Keratinocyte (primary cell): ENCODE measurements at regions not wholly inside any gene's neighbourhood (a gene's known extent, or its start where the extent isn't known, plus 50 kb on each side); places are given as distances from the start of the nearest gene placed in this dataset.

Experiments used
- DNase-seq: peaks from one replicate; pipeline ENCODE4 v3.0.0-alpha.2; 2011; ENCODE audit warnings: low read depth, missing footprints, low spot score
- FAIRE-seq: peaks from 2 replicates; lab custom pipeline; 2011; peaks lifted over from hg19 to GRCh38; lab: Jason Lieb, UNC
- H2AFZ ChIP-seq: 2 replicates; pipeline ENCODE4 v1.6.0; 2012; ENCODE audit warnings: low read length, control low read depth, inconsistent platforms; ENCODE audit not compliant: control insufficient read depth
- H3K27ac ChIP-seq: 2 replicates; pipeline ENCODE4 v1.5.1; 2011; ENCODE audit warnings: low read length; ENCODE audit not compliant: control insufficient read depth, insufficient read depth
- H3K27me3 ChIP-seq: 3 replicates; pipeline ENCODE4 v1.6.0; 2011; ENCODE audit warnings: low read length; ENCODE audit not compliant: control insufficient read depth, insufficient read depth; ENCODE audit errors: extremely low read depth
- H3K36me3 ChIP-seq, 2 experiments: 2 replicates in 1 of 2; 3 replicates in 1 of 2; pipeline ENCODE4 v1.5.1; 2011; ENCODE audit warnings: low read length in 2 of 2, mild to moderate bottlenecking in 1 of 2; ENCODE audit not compliant: control insufficient read depth in 2 of 2, insufficient read depth in 2 of 2; ENCODE audit errors: extremely low read depth in 1 of 2
- H3K4me1 ChIP-seq: 3 replicates; pipeline ENCODE4 v1.5.1; 2011; ENCODE audit warnings: low read length; ENCODE audit not compliant: control insufficient read depth, insufficient read depth; ENCODE audit errors: extremely low read depth
- H3K4me2 ChIP-seq: 3 replicates; pipeline ENCODE4 v1.6.0; 2011; ENCODE audit warnings: low read depth, low read length; ENCODE audit not compliant: control insufficient read depth, insufficient read depth; ENCODE audit errors: extremely low read depth
- H3K4me3 ChIP-seq, 3 experiments: fragments of 200-600 bp in 1 of 3; sonication (generic) in 1 of 3; 2 replicates in 2 of 3; 3 replicates in 1 of 3; pipeline ENCODE4 v1.5.1; 2011 to 2016; ENCODE audit warnings: low read length in 3 of 3, mild to moderate bottlenecking in 3 of 3, control low read depth in 2 of 3, inconsistent platforms in 1 of 3, low read depth in 1 of 3, mixed read lengths in 1 of 3, mixed run types in 1 of 3, moderate library complexity in 1 of 3; ENCODE audit not compliant: control insufficient read depth in 2 of 3, insufficient read depth in 2 of 3; ENCODE audit errors: extremely low read depth in 1 of 3
- H3K79me2 ChIP-seq: 2 replicates; pipeline ENCODE4 v1.6.0; 2012; ENCODE audit warnings: low read length; ENCODE audit not compliant: control insufficient read depth, insufficient read depth
- H3K9ac ChIP-seq: 3 replicates; pipeline ENCODE4 v1.6.0; 2011; ENCODE audit warnings: low read length; ENCODE audit not compliant: control insufficient read depth, insufficient read depth; ENCODE audit errors: extremely low read depth
- H3K9me1 ChIP-seq: 3 replicates; pipeline ENCODE4 v1.6.0; 2011; ENCODE audit warnings: low read length; ENCODE audit not compliant: control insufficient read depth, insufficient read depth; ENCODE audit errors: extremely low read depth
- H3K9me3 ChIP-seq: 2 replicates; pipeline ENCODE4 v1.5.1; 2012; ENCODE audit warnings: low read depth, low read length; ENCODE audit not compliant: control insufficient read depth
- H4K20me1 ChIP-seq: 3 replicates; pipeline ENCODE4 v1.6.0; 2011; ENCODE audit warnings: low read length; ENCODE audit not compliant: control insufficient read depth, insufficient read depth; ENCODE audit errors: extremely low read depth
- CTCF ChIP-seq, 3 experiments: IDR thresholded peaks in 1 of 3; conservative IDR thresholded peaks in 1 of 3; optimal IDR thresholded peaks in 1 of 3; 2 replicates in 2 of 3; 3 replicates in 1 of 3; pipeline versions ENCODE3 to v1.5.1; 2011; ENCODE audit warnings: low read length in 3 of 3, mild to moderate bottlenecking in 3 of 3, moderate library complexity in 2 of 3, control low read depth in 1 of 3, inconsistent platforms in 1 of 3; ENCODE audit not compliant: insufficient read depth in 2 of 3; ENCODE audit errors: extremely low read depth in 1 of 3
- EZH2 ChIP-seq: IDR thresholded peaks from one replicate; pipeline ENCODE4 v1.6.1; 2012; ENCODE audit warnings: inconsistent platforms, mild to moderate bottlenecking, low read length, moderate library complexity
- dilution Hi-C: fragments of 300-500 bp; cut with MboI; formaldehyde crosslinking; loops from one replicate; pipeline ENCODE4 v1.7.0; 2020; ENCODE audit warnings: low sequenced_read_pairs; ENCODE audit not compliant: extremely low pct_ligation_motif_present

- H3K9me1 ChIP-seq = no peaks in the 10 kb centered on the region
- no peaks in the 10 kb centered on the region for H3K27me3 ChIP-seq
- TF ChIP-seq EZH2 (no peak), CTCF (optimal IDR thresholded peaks at IDR 0.05 in 1 of 3, IDR thresholded peaks at IDR 0.05 in 1 of 3, conservative IDR thresholded peaks at IDR 0.05 in 1 of 3; ENCODE audit: extremely low read depth in 1 of 3, insufficient read depth in 2 of 3, low read length in 3 of 3) (no peak)
- no peak overlapping the region for H2AFZ ChIP-seq
- H3K4me1 ChIP-seq = no peaks in the 10 kb centered on the region
- dilution Hi-C loops = no loop called here
- no peak overlapping the region for H3K4me2 ChIP-seq
- H3K9me3 ChIP-seq = no peaks in the 10 kb centered on the region
- H3K36me3 ChIP-seq = no peaks in the 10 kb centered on the region
- H3K79me2 ChIP-seq = no peaks in the 10 kb centered on the region
- H3K9ac ChIP-seq = no peak overlapping the region
- H3K4me3 ChIP-seq = no peak overlapping the region
- H3K27ac ChIP-seq = no peak overlapping the region
- FAIRE-seq (no peak), DNase-seq (no peak)
- no peaks in the 10 kb centered on the region for H4K20me1 ChIP-seq
Observed at GRCh38 chr5:74116266-74116665, 490.3 kb downstream of the ARHGEF28 start.

GRCh38 chr5:74113927-74114326, 487.9 kb downstream of the ARHGEF28 start:
- Histone ChIP-seq H3K4me3 (no peak overlapping the region), H3K79me2 (no peaks in the 10 kb centered on the region), H3K27ac (no peak overlapping the region), H3K9ac (no peak overlapping the region), H3K4me2 (no peak overlapping the region), H3K36me3 (no peaks in the 10 kb centered on the region), H4K20me1 (no peaks in the 10 kb centered on the region), H3K4me1 (no peaks in the 10 kb centered on the region), H3K9me3 (no peaks in the 10 kb centered on the region), H3K9me1 (no peaks in the 10 kb centered on the region), H2AFZ (no peak overlapping the region), H3K27me3 (no peaks in the 10 kb centered on the region)
- DNase-seq (no peak), FAIRE-seq (no peak)
- dilution Hi-C loops = no loop called here
- TF ChIP-seq EZH2 (no peak), CTCF (optimal IDR thresholded peaks at IDR 0.05 in 1 of 3, IDR thresholded peaks at IDR 0.05 in 1 of 3, conservative IDR thresholded peaks at IDR 0.05 in 1 of 3; ENCODE audit: extremely low read depth in 1 of 3, insufficient read depth in 2 of 3, low read length in 3 of 3) (no peak)
